GM12872 (cell line): ENCODE measurements at regions not wholly inside any gene's neighbourhood (a gene's known extent, or its start where the extent isn't known, plus 50 kb on each side); places are given as distances from the start of the nearest gene placed in this dataset.

ENCODE experiments used
- CTCF ChIP-seq: IDR thresholded peaks from 3 replicates; pipeline ENCODE4 v1.5.1; 2011; ENCODE audit warnings: low read depth, mild to moderate bottlenecking, low read length, moderate library complexity; ENCODE audit not compliant: insufficient read depth

DNA sequence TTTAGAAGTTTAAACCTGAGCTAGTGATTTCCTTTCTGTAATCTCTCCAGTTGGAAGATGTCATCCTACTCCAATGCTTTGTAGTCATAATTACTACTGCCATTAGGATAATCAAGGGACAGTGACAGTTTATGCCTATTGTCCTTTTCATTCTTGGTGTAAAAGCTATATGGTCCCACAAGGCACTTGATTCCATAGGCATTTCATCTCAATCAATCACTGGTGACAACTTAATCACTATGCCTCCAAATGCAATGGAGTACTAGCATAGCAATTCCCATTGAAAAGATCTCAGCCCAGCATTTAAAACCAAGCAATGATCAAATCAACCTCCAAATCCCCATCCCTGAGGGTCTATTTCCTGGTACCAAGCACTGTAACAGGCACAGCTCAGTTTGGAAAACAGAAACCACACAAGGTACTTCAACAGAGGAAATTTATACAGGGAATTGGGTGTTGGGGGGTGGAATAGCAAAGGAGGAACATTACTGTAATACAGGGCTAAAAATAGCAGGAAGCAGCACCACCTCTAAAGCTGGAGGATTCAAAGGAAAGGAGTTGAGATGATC, 51.0 kb downstream of the FHIP2A start:
- TF ChIP-seq CTCF, result no peak

DNA sequence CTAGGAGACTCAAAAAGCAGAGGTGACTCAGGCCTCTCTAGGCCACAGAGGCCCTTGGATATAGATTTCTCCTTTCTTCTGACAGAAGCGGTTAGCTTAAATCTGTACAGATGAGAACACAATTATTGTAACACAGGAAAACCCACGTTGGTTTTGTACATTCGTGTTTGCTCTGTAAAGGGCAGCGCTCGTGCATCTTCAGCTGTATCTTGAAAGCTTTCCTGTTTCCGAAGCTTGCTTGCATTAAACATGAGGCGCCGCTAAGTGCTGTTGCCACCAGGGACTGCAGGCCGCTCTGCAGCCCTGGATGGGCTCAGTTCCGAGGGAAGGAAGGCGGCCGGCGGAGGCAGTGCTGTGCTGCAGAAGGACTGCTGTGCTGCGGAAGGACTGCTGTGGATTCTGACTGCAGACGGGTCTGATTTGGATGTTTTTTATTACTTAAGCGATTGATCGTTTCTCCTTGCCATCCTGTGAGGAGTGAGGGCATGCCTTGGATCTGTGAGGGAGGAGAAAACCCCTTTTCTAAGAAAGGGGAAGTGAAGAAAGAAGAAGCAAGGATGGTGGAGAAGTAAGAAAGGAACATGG, 53.3 kb downstream of the FHIP2A start:
- TF ChIP-seq CTCF, result peak; percentile 31

GRCh38 chr10:114876169-114876568, 54.6 kb downstream of the FHIP2A start:
- TF ChIP-seq CTCF, result no peak

GRCh38 chr10:114876602-114877300, 55.2 kb downstream of the FHIP2A start:
- peak; percentile 91 for TF ChIP-seq CTCF

GRCh38 chr10:114877301-114877644, 55.7 kb downstream of the FHIP2A start:
- no peak for TF ChIP-seq CTCF

GRCh38 chr10:114879093-114879492, 57.5 kb downstream of the FHIP2A start:
- no peak for TF ChIP-seq CTCF

GRCh38 chr10:114879541-114880158, 58.1 kb downstream of the FHIP2A start:
- TF ChIP-seq CTCF, result peak; percentile 90
